ENCODE measurements at regions not wholly inside any gene's neighbourhood (a gene's known extent, or its start where the extent isn't known, plus 50 kb on each side); places are given as distances from the start of the nearest gene placed in this dataset.

DNA sequence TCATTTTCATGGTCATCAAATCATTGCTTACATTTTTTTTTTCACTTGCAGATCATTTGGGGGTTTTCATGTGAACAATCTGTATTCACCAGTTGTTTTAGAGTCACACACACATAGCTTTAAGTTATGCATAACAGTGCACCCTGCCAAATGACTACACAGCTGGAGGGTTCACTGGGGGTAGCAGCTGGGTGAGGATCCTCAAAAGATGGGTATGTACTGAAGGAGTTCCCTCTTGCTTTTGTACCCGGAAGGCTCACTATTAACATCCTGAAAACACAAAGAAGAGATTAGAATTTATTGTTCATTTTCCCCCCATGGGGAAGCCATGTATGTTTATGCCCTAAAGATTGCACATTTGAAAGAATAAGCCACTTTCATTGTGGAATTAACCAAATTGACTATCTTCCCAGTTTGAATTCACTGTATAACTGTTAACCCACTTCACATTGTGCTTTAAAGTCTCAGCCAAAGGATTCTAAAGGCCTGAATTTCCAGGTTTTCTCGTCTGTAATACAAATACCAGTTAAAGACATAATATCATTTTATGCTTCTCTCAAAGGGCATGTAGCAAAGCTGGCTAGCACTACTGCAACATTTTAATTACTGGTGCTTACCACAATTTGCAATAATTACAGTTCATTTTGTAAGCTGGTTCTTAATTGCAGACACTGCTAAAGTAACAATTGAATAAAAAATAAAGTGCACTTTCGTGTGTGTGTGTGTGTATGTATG is 466.4 kb upstream of the MEF2C start:
- TF ChIP-seq CTCF (IDR thresholded peaks at IDR 0.05; ENCODE audit: insufficient read depth, low read depth, low read length) (no peak), EZH2 (IDR thresholded peaks at IDR 0.05; ENCODE audit: insufficient read depth, low read length) (no peak)
